H9 (cell line): ENCODE measurements at regions not wholly inside any gene's neighbourhood (a gene's known extent, or its start where the extent isn't known, plus 50 kb on each side); places are given as distances from the start of the nearest gene placed in this dataset.

Experiments used
- DNase-seq: peaks from one replicate; pipeline ENCODE4 v3.0.0-alpha.2; 2017
- H2AFZ ChIP-seq: one replicate; pipeline ENCODE4 v1.6.1; 2013; ENCODE audit warnings: mild to moderate bottlenecking, low read length, control low read depth, moderate library complexity
- H2AK5ac ChIP-seq: 2 replicates; pipeline ENCODE4 v1.6.1; 2013; ENCODE audit warnings: low read length, control low read depth, mixed read lengths; ENCODE audit not compliant: insufficient read length
- H2BK120ac ChIP-seq: one replicate; pipeline ENCODE4 v1.6.1; 2013; ENCODE audit warnings: low read depth, mild to moderate bottlenecking, low read length, control low read depth, inconsistent platforms; ENCODE audit not compliant: poor library complexity, severe bottlenecking
- H2BK12ac ChIP-seq: 2 replicates; pipeline ENCODE4 v1.6.1; 2013; ENCODE audit warnings: low read length, control low read depth, mixed read lengths, low read depth; ENCODE audit not compliant: insufficient read length
- H2BK15ac ChIP-seq: 2 replicates; pipeline ENCODE4 v1.6.1; 2013; ENCODE audit warnings: low read depth, low read length, control low read depth
- H2BK20ac ChIP-seq: one replicate; pipeline ENCODE4 v1.6.1; 2013; ENCODE audit warnings: low read depth, mild to moderate bottlenecking, low read length, control low read depth, inconsistent platforms; ENCODE audit not compliant: poor library complexity, severe bottlenecking
- H2BK5ac ChIP-seq: 2 replicates; pipeline ENCODE4 v1.6.1; 2013; ENCODE audit warnings: low read length, control low read depth, mixed read lengths; ENCODE audit not compliant: insufficient read length
- H3K14ac ChIP-seq: 2 replicates; pipeline ENCODE4 v1.6.1; 2013; ENCODE audit warnings: low read length, control low read depth; ENCODE audit not compliant: insufficient read depth
- H3K18ac ChIP-seq: 2 replicates; pipeline ENCODE4 v1.6.1; 2013; ENCODE audit warnings: low read depth, mild to moderate bottlenecking, mixed read lengths, low read length, control low read depth; ENCODE audit not compliant: insufficient read length
- H3K23ac ChIP-seq: 2 replicates; pipeline ENCODE4 v1.6.1; 2013; ENCODE audit warnings: low read length, control low read depth, mixed read lengths, low read depth; ENCODE audit not compliant: insufficient read length
- H3K23me2 ChIP-seq: 2 replicates; pipeline ENCODE4 v1.6.1; 2013; ENCODE audit warnings: low read depth, mild to moderate bottlenecking, mixed read lengths, low read length, control low read depth; ENCODE audit not compliant: insufficient read length, poor library complexity, severe bottlenecking
- H3K27ac ChIP-seq: 2 replicates; pipeline ENCODE4 v1.5.1; 2013; ENCODE audit warnings: low read length, control low read depth, mixed read lengths, low read depth; ENCODE audit not compliant: insufficient read length
- H3K27me3 ChIP-seq: 2 replicates; pipeline ENCODE4 v1.6.1; 2013; ENCODE audit warnings: low read length, control low read depth, inconsistent platforms; ENCODE audit not compliant: insufficient read depth
- H3K4ac ChIP-seq: 2 replicates; pipeline ENCODE4 v1.6.1; 2013; ENCODE audit warnings: low read depth, mild to moderate bottlenecking, control low read depth, inconsistent platforms, low read length, moderate library complexity
- H3K4me1 ChIP-seq: 2 replicates; pipeline ENCODE4 v1.6.1; 2013; ENCODE audit warnings: low read length, control low read depth, inconsistent platforms; ENCODE audit not compliant: insufficient read depth
- H3K4me2 ChIP-seq: 2 replicates; pipeline ENCODE4 v1.6.1; 2013; ENCODE audit warnings: low read length, control low read depth, mixed read lengths; ENCODE audit not compliant: insufficient read length, insufficient read depth
- H3K56ac ChIP-seq: 2 replicates; pipeline ENCODE4 v1.6.1; 2013; ENCODE audit warnings: low read depth, mild to moderate bottlenecking, mixed read lengths, low read length, control low read depth; ENCODE audit not compliant: insufficient read length
- H3K79me1 ChIP-seq: 2 replicates; pipeline ENCODE4 v1.6.1; 2013; ENCODE audit warnings: low read depth, mild to moderate bottlenecking, moderate library complexity, low read length, control low read depth, inconsistent platforms; ENCODE audit not compliant: insufficient read depth, poor library complexity, severe bottlenecking
- H3K79me2 ChIP-seq: 2 replicates; pipeline ENCODE4 v1.6.1; 2013; ENCODE audit warnings: low read length, control low read depth, inconsistent platforms; ENCODE audit not compliant: insufficient read depth
- H3K9ac ChIP-seq: 2 replicates; pipeline ENCODE4 v1.6.1; 2013; ENCODE audit warnings: low read length, control low read depth, mixed read lengths; ENCODE audit not compliant: insufficient read length; ENCODE audit errors: extremely low read depth
- H3K9me3 ChIP-seq: one replicate; pipeline ENCODE4 v1.6.1; 2013; ENCODE audit warnings: low read depth, low read length, inconsistent platforms; ENCODE audit not compliant: control insufficient read depth
- H3T11ph ChIP-seq: one replicate; pipeline ENCODE4 v1.6.1; 2013; ENCODE audit warnings: mild to moderate bottlenecking, low read length, control low read depth, inconsistent platforms
- H4K20me1 ChIP-seq: one replicate; pipeline ENCODE4 v1.6.1; 2013; ENCODE audit not compliant: control insufficient read depth, insufficient read length, insufficient read depth
- H4K5ac ChIP-seq: 2 replicates; pipeline ENCODE4 v1.6.1; 2013; ENCODE audit warnings: low read depth, mild to moderate bottlenecking, mixed read lengths, low read length, control low read depth; ENCODE audit not compliant: insufficient read length
- H4K8ac ChIP-seq: replicated peaks from 2 replicates; pipeline ENCODE4 v1.6.1; 2013; ENCODE audit warnings: low read length, control low read depth, mixed read lengths, low read depth; ENCODE audit not compliant: insufficient read length
- H4K91ac ChIP-seq: 2 replicates; pipeline ENCODE4 v1.6.1; 2013; ENCODE audit warnings: low read depth, mild to moderate bottlenecking, moderate library complexity, mixed read lengths, low read length, control low read depth; ENCODE audit not compliant: insufficient read length
- H3K27ac Mint-ChIP-seq, 3 experiments: 2 replicates in 2 of 3; 3 replicates in 1 of 3; pipeline ENCODE4 v1.8.0; 2020 to 2021; ENCODE audit warnings: mixed read lengths in 3 of 3, mild to moderate bottlenecking in 1 of 3, moderate library complexity in 1 of 3
- H3K27me3 Mint-ChIP-seq: 2 replicates; pipeline ENCODE4 v1.8.0; 2021; ENCODE audit warnings: low read depth, mild to moderate bottlenecking, moderate library complexity, mixed read lengths
- H3K36me3 Mint-ChIP-seq, 3 experiments: 2 replicates in 2 of 3; 3 replicates in 1 of 3; pipeline ENCODE4 v1.8.0; 2020 to 2021; ENCODE audit warnings: low read depth in 3 of 3, mixed read lengths in 3 of 3; ENCODE audit not compliant: insufficient read depth in 1 of 3
- H3K4me1 Mint-ChIP-seq, 2 experiments: 2 replicates each; pipeline ENCODE4 v1.8.0; 2020; ENCODE audit warnings: mixed read lengths in 2 of 2
- H3K4me3 Mint-ChIP-seq, 2 experiments: 2 replicates in 1 of 2; 3 replicates in 1 of 2; pipeline ENCODE4 v1.8.0; 2020 to 2021; ENCODE audit warnings: mild to moderate bottlenecking in 2 of 2, mixed read lengths in 2 of 2, moderate library complexity in 1 of 2
- H3K9me3 Mint-ChIP-seq, 2 experiments: 2 replicates in 1 of 2; 3 replicates in 1 of 2; pipeline ENCODE4 v1.8.0; 2020; ENCODE audit warnings: mild to moderate bottlenecking in 2 of 2, mixed read lengths in 2 of 2, moderate library complexity in 1 of 2
- WGBS: extraction: QIAGEN DNeasy Blood & Tissue Kit; methylation state at CpG from one replicate; pipeline ENCODE4 v1.1.7; 2013; ENCODE audit warnings: missing lambda C conversion rate, low lambda C conversion rate, mixed read lengths; ENCODE audit not compliant: insufficient read length; ENCODE audit errors: extremely low coverage; 5-methylcytosine and 5-hydroxymethylcytosine counted together
- TF ChIP-seq, protein P1 (sequence below): fragments of 200-600 bp; sonication (generic); conservative IDR thresholded peaks from 3 replicates; pipeline ENCODE4 v1.8.0; 2021; ENCODE audit warnings: antibody characterized with exemption, mild to moderate bottlenecking

DNA sequence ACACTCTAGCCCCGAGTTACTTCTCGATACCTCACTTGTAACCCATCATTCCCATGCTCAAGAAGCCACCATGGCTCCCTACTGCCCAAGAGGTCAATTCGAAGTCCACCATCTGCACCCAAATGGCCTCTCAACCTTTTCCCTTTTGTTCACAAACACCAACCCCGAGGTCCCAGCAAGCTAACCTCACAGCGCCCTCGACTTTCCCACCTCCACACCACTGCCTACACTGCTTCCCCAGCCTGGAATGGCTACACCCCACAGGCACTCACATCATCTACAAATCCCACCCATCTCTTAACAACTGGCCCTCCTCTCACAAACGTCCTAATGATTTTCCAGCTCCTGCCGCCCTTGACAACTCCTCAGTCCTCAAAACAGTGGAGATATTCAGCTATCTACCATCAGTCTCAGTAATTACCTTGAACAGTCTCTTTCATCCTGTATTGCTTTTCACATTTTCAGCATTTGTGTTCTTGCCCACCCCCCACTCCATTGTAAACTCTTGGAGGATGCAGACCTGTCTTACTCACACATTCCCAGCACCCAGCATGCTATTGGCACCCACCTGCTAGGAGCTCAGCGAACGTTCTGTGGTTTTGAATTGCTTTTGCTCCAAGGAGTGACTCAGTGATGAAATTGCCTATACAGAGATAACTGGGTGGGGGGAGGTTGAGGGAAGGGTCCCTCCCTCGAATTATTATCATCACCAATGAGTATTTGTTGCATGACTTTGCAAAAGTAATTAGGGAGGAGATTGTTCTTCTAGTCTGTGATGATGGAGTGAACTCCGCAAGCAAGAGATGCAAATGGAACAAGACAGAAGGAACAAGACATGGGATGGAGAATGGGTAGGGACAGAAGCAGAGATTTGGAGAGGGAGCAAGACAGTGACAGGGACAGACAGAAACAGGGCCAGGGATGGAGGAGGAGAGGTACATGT is 106.8 kb downstream of the CYP26B1 start:
- H2BK120ac ChIP-seq, result no peak overlapping the region
- H3T11ph ChIP-seq, result no peak overlapping the region
- no peaks in the 10 kb centered on the region for H3K79me2 ChIP-seq
- no peak overlapping the region for H2AFZ ChIP-seq
- H3K56ac ChIP-seq, result no peak overlapping the region
- no peaks in the 10 kb centered on the region for H3K79me1 ChIP-seq
- H3K23ac ChIP-seq, result no peak overlapping the region
- no peak overlapping the region for H3K4ac ChIP-seq
- no peak overlapping the region for H3K27ac ChIP-seq
- H3K27me3 ChIP-seq, result no peaks in the 10 kb centered on the region
- no peak overlapping the region for H2AK5ac ChIP-seq
- H3K18ac ChIP-seq, result no peak overlapping the region
- no peak overlapping the region for H4K8ac ChIP-seq
- H3K4me1 ChIP-seq, result no peaks in the 10 kb centered on the region
- Mint-ChIP-seq H3K4me3 (no peak overlapping the region), H3K27me3 (peaks cover 2% of the 10 kb centered on the region), H3K4me1 (peaks cover 0 to 3% of the 10 kb centered on the region in 2 experiments; a peak in 3 of 4 replicates), H3K36me3 (peaks cover 0 to 4% (median 1%) of the 10 kb centered on the region in 3 experiments; a peak in 4 of 7 replicates), H3K27ac (no peak overlapping the region; a peak in 1 of 7 replicates), H3K9me3 (peaks cover 3% of the 10 kb centered on the region in 2 experiments; a peak in 3 of 5 replicates)
- H3K23me2 ChIP-seq, result no peaks in the 10 kb centered on the region
- H2BK12ac ChIP-seq, result no peak overlapping the region
- WGBS, result no CpG with 5 or more reads among the region's 12 CpGs
- no peak overlapping the region for H4K5ac ChIP-seq
- no peak overlapping the region for H3K9ac ChIP-seq
- no peak overlapping the region for H4K91ac ChIP-seq
- no peak overlapping the region for H2BK15ac ChIP-seq
- TF ChIP-seq, protein P1, sequence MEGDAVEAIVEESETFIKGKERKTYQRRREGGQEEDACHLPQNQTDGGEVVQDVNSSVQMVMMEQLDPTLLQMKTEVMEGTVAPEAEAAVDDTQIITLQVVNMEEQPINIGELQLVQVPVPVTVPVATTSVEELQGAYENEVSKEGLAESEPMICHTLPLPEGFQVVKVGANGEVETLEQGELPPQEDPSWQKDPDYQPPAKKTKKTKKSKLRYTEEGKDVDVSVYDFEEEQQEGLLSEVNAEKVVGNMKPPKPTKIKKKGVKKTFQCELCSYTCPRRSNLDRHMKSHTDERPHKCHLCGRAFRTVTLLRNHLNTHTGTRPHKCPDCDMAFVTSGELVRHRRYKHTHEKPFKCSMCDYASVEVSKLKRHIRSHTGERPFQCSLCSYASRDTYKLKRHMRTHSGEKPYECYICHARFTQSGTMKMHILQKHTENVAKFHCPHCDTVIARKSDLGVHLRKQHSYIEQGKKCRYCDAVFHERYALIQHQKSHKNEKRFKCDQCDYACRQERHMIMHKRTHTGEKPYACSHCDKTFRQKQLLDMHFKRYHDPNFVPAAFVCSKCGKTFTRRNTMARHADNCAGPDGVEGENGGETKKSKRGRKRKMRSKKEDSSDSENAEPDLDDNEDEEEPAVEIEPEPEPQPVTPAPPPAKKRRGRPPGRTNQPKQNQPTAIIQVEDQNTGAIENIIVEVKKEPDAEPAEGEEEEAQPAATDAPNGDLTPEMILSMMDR, result no peak
- no peak overlapping the region for H3K4me2 ChIP-seq
- no peaks in the 10 kb centered on the region for H4K20me1 ChIP-seq
- no peaks in the 10 kb centered on the region for H3K9me3 ChIP-seq
- no peak overlapping the region for H2BK20ac ChIP-seq
- H3K14ac ChIP-seq, result no peak overlapping the region
- no peak overlapping the region for H2BK5ac ChIP-seq
- DNase-seq, result no peak
